ENCODE measurements at regions not wholly inside any gene's neighbourhood (a gene's known extent, or its start where the extent isn't known, plus 50 kb on each side); places are given as distances from the start of the nearest gene placed in this dataset.
"Not testable (repeated sequence)": the region's sequence is repeated elsewhere in the genome, so short reads cannot be mapped to it uniquely, and the experiment has no call there.

DNA sequence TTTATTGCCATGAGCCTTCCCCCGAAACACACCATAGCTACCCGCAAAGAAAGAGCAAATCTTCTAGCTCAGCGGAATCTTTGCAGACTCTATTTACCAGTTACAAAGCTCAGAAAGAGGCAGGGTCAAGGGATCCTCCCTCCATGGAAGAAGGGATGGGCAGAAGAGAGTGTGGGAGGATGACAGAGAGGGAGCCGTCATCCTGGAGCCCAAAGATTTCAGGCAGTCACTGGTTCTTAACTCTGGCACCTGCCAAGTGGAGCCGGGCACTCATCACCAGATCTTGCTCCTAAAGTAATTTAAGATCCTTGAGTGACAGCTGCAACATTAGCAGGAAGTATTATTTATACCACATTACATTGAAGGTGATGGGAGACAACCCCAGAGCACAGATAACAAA lies 137.9 kb upstream of the NBPF9 start:
- TF ChIP-seq, protein P1, sequence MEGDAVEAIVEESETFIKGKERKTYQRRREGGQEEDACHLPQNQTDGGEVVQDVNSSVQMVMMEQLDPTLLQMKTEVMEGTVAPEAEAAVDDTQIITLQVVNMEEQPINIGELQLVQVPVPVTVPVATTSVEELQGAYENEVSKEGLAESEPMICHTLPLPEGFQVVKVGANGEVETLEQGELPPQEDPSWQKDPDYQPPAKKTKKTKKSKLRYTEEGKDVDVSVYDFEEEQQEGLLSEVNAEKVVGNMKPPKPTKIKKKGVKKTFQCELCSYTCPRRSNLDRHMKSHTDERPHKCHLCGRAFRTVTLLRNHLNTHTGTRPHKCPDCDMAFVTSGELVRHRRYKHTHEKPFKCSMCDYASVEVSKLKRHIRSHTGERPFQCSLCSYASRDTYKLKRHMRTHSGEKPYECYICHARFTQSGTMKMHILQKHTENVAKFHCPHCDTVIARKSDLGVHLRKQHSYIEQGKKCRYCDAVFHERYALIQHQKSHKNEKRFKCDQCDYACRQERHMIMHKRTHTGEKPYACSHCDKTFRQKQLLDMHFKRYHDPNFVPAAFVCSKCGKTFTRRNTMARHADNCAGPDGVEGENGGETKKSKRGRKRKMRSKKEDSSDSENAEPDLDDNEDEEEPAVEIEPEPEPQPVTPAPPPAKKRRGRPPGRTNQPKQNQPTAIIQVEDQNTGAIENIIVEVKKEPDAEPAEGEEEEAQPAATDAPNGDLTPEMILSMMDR (IDR thresholded peaks at IDR 0.05; ENCODE audit: insufficient read depth, low read length, poor library complexity, severe bottlenecking), result not testable (repeated sequence)
- TF ChIP-seq EZH2phosphoT487 (conservative IDR thresholded peaks at IDR 0.05; ENCODE audit: low read length), result not testable (repeated sequence)
